Right cardiac atrium (tissue), 5 donors: ENCODE measurements at regions not wholly inside any gene's neighbourhood (a gene's known extent, or its start where the extent isn't known, plus 50 kb on each side); places are given as distances from the start of the nearest gene placed in this dataset.

Experiments
- ATAC-seq, 2 donors: fragments of 200-7000 bp; cut with Tn5 transposase; one replicate each; pipeline versions ENCODE4 v1.8.0 to v1.9.1; 2020; ENCODE audit warnings: moderate library complexity in 2 of 2, mild to moderate bottlenecking in 1 of 2
- DNase-seq, 3 donors: peaks; one replicate each; pipeline ENCODE4 v3.0.0-alpha.2; 2020
- H3K27ac ChIP-seq: one replicate; pipeline ENCODE4 v1.5.1; 2013; ENCODE audit warnings: mild to moderate bottlenecking, low read length, control low read depth, moderate library complexity
- H3K27me3 ChIP-seq: one replicate; pipeline ENCODE4 v1.6.1; 2013; ENCODE audit not compliant: control insufficient read depth, insufficient read depth
- H3K4me1 ChIP-seq: one replicate; pipeline ENCODE4 v1.6.1; 2013; ENCODE audit warnings: low read length; ENCODE audit not compliant: control insufficient read depth, insufficient read depth
- H3K4me3 ChIP-seq: one replicate; pipeline ENCODE4 v1.5.1; 2013; ENCODE audit warnings: low read length, control low read depth
- H3K9me3 ChIP-seq: one replicate; pipeline ENCODE4 v1.6.1; 2013; ENCODE audit warnings: low read length; ENCODE audit not compliant: control insufficient read depth
- WGBS: extraction: QIAGEN DNeasy Blood & Tissue Kit; methylation state at CpG from one replicate; pipeline ENCODE4 v1.1.7; 2013; 5-methylcytosine and 5-hydroxymethylcytosine counted together
- intact Hi-C, 4 donors: fragments of 100-400 bp; cut with DNase I; formaldehyde crosslinking; loops; one replicate each; pipeline versions ENCODE4 v1.11.0 to v1.14.0; 2022 to 2023
- donor health status: healthy with polysubstance abuse.
- donor health status: DM: no; HTN: yes; CAD: no.
- donor health status: DM: no; HTN: no; CAD: no.
- donor health status: DM: no; HTN: yes; CAD: no; lungs with severe emphysema.
- donor health status: DM: yes; HTN: yes; CAD: no.

DNA sequence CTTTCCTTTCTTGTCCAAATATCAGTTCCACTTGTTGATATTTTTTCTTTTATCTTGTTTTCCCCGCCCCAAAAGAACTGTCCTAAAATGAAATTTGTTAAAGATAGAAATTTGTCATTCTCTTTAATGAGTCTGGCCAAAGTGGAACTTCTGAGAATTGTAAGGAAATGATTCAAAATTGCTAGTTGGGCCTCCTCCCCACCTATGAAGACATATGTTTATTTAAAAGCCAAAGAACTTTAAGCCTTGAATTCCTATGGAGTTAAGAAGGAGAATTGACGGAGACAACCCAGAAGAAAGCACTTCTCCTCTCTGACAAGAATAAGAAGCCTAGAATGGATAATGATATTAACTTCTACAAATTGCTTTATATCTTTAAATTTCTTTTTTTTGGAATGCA lies 59.1 kb upstream of the ALDH1A1 start:
- H3K4me3 ChIP-seq, result no peak overlapping the region
- H3K4me1 ChIP-seq, result no peaks in the 10 kb centered on the region
- no peak overlapping the region for H3K27ac ChIP-seq
- no peaks in the 10 kb centered on the region for H3K27me3 ChIP-seq
- no peak for ATAC-seq
- intact Hi-C loops, result no loop called here
- no peaks in the 10 kb centered on the region for H3K9me3 ChIP-seq
- 80% methylated on average over 2 of the region's 2 CpGs for WGBS
- DNase-seq, result no peak

DNA sequence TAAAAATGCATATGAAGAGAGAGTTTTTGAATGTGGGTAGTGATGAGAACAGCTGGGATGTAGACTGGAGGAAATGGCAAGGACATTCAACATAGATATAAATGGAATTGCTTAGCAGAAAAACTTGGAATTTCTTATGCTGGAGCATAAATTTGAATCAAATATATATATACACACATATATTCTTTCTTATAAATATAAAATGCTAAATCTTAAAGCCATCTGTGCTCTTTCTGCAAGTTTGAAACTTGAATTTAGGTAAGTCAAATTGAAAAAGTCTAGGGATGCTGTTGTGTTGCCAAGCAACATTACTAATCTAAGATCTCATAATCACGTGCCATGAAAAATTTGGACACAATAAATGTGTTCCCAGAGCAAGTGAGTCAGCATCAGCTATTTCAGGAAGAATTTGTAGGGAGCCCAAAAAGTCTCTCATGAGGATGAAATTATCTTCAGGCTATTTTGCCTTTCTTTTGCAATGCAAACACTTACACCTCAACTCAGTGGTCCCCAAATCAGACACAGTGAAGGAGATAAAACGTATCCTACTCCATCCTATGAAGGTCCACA lies 58.4 kb upstream of the ALDH1A1 start:
- Histone ChIP-seq H3K4me1 (no peaks in the 10 kb centered on the region), H3K4me3 (no peak overlapping the region), H3K9me3 (no peaks in the 10 kb centered on the region), H3K27me3 (no peaks in the 10 kb centered on the region), H3K27ac (no peak overlapping the region)
- DNase-seq, result no peak
- 40% methylated on average over 2 of the region's 2 CpGs for WGBS
- ATAC-seq, result no peak
- intact Hi-C loops, result no loop called here

DNA sequence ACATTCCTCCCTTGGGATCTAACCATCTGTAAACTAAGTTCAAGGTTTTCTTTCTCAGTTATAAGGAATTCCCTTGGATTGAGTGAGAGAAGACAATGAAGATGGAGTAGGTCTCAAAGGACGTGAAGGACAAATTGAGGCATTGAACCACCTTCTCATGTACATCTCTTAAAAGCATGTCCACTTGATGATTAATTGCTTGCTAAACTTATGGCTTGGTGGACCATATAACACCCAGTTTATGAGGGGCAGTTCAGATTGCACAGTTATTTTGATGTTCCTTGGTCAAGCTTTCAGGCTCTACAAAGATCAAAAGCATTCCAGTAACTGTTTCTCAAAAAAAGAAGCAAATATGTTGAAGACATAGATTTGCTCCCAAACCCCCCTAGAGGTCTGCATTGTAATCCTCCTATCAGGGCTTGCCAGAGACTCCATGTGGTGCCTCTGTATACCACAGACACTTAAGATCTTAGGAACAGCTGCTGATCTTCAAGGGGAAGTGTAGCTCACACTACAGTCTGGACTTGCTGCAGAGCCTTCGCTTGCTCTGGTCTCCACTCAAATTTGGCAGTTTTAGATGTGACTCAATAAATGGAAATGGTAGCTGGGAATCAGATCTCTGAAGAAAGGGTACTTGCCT lies 56.9 kb upstream of the ALDH1A1 start:
- Histone ChIP-seq H3K27me3 (no peaks in the 10 kb centered on the region), H3K27ac (no peak overlapping the region), H3K4me3 (no peak overlapping the region), H3K4me1 (no peaks in the 10 kb centered on the region), H3K9me3 (no peaks in the 10 kb centered on the region)
- ATAC-seq, result no peak
- intact Hi-C loops, result no loop called here
- WGBS, result 89% methylated on average over 2 of the region's 2 CpGs
- no peak for DNase-seq

- DNase-seq (no peak), ATAC-seq (no peak)
- H3K4me1 ChIP-seq, result no peaks in the 10 kb centered on the region
- intact Hi-C loops, result no loop called here
- no peaks in the 10 kb centered on the region for H3K27me3 ChIP-seq
- WGBS, result 51% methylated on average over 3 of the region's 3 CpGs
- no peaks in the 10 kb centered on the region for H3K9me3 ChIP-seq
- H3K27ac ChIP-seq, result no peak overlapping the region
- no peak overlapping the region for H3K4me3 ChIP-seq
Measured at GRCh38 chr9:73007966-73008672, 55.3 kb upstream of the ALDH1A1 start.

- DNase-seq (no peak), ATAC-seq (no peak)
- WGBS, result 71% methylated on average over 2 of the region's 2 CpGs
- Histone ChIP-seq H3K4me3 (no peak overlapping the region), H3K4me1 (no peaks in the 10 kb centered on the region), H3K27ac (no peak overlapping the region), H3K27me3 (no peaks in the 10 kb centered on the region), H3K9me3 (no peaks in the 10 kb centered on the region)
- intact Hi-C loops, result no loop called here
Measured at GRCh38 chr9:73006986-73007385, 54.1 kb upstream of the ALDH1A1 start.
